SK-N-SH treated with all-trans-retinoic acid at 6 μM for 48 hours (cell line): ENCODE measurements at regions not wholly inside any gene's neighbourhood (a gene's known extent, or its start where the extent isn't known, plus 50 kb on each side); places are given as distances from the start of the nearest gene placed in this dataset.

Source experiments
- ATAC-seq: fragments of 200-7000 bp; cut with Tn5 transposase; 3 replicates; pipeline ENCODE4 v1.9.1; 2020; ENCODE audit warnings: mild to moderate bottlenecking, moderate library complexity
- ARNTL ChIP-seq: fragments of 450-650 bp; formaldehyde crosslinking; IDR thresholded peaks from 2 replicates; pipeline ENCODE4 v1.5.0; 2020; ENCODE audit warnings: low read depth, mild to moderate bottlenecking, moderate library complexity, borderline replicate concordance
- BACH2 ChIP-seq: fragments of 250-450 bp; sonication (Bioruptor Pico); IDR thresholded peaks from 2 replicates; pipeline ENCODE4 v1.9.0; 2021; ENCODE audit warnings: mild to moderate bottlenecking, borderline replicate concordance
- CSDC2 ChIP-seq: fragments of 250-450 bp; sonication (Bioruptor Pico); IDR thresholded peaks from 2 replicates; pipeline ENCODE4 v1.5.0; 2020; ENCODE audit warnings: mild to moderate bottlenecking, moderate library complexity
- ESRRG ChIP-seq: fragments of 250-450 bp; sonication (Bioruptor Pico); IDR thresholded peaks from 2 replicates; pipeline ENCODE4 v1.6.1; 2021; ENCODE audit warnings: mild to moderate bottlenecking
- GLIS3 ChIP-seq: fragments of 250-450 bp; sonication (Bioruptor Pico); IDR thresholded peaks from 2 replicates; pipeline ENCODE4 v1.5.0; 2020; ENCODE audit warnings: mild to moderate bottlenecking, moderate library complexity
- ISL1 ChIP-seq: fragments of 250-450 bp; sonication (Bioruptor Pico); IDR thresholded peaks from 2 replicates; pipeline ENCODE4 v2.1.2; 2022; ENCODE audit warnings: mild to moderate bottlenecking, moderate library complexity
- OSR1 ChIP-seq: fragments of 250-450 bp; sonication (Bioruptor Pico); IDR thresholded peaks from 2 replicates; pipeline ENCODE4 v1.8.0; 2022; ENCODE audit warnings: moderate library complexity, mild to moderate bottlenecking, inconsistent platforms
- PPARA ChIP-seq: fragments of 250-450 bp; sonication (Bioruptor Pico); IDR thresholded peaks from 2 replicates; pipeline ENCODE4 v1.5.0; 2020; ENCODE audit warnings: mild to moderate bottlenecking, borderline replicate concordance
- RARB ChIP-seq: fragments of 250-450 bp; sonication (Bioruptor Pico); IDR thresholded peaks from 2 replicates; pipeline ENCODE4 v1.8.0; 2021; ENCODE audit warnings: mild to moderate bottlenecking, moderate library complexity
- SNAI2 ChIP-seq: fragments of 250-450 bp; sonication (Bioruptor Pico); IDR thresholded peaks from 2 replicates; pipeline ENCODE4 v1.5.0; 2020; ENCODE audit warnings: mild to moderate bottlenecking, moderate library complexity
- TCF4 ChIP-seq: fragments of 250-450 bp; sonication (Bioruptor Pico); IDR thresholded peaks from 2 replicates; pipeline ENCODE4 v1.8.0; 2021; ENCODE audit warnings: mild to moderate bottlenecking, moderate library complexity, borderline replicate concordance
- TOX ChIP-seq: fragments of 250-450 bp; sonication (Bioruptor Pico); IDR thresholded peaks from 2 replicates; pipeline ENCODE4 v1.8.0; 2021; ENCODE audit warnings: mild to moderate bottlenecking, moderate library complexity, borderline replicate concordance
- TSHZ2 ChIP-seq: fragments of 250-450 bp; sonication (Bioruptor Pico); IDR thresholded peaks from 2 replicates; pipeline ENCODE4 v1.5.0; 2020; ENCODE audit warnings: mild to moderate bottlenecking, moderate library complexity
- ZC3H10 ChIP-seq: fragments of 250-450 bp; sonication (Bioruptor Pico); IDR thresholded peaks from 2 replicates; pipeline ENCODE4 v1.5.1; 2021; ENCODE audit warnings: mild to moderate bottlenecking, moderate library complexity
- ZFP3 ChIP-seq: fragments of 250-450 bp; sonication (Bioruptor Pico); IDR thresholded peaks from 2 replicates; pipeline ENCODE4 v1.5.0; 2020; ENCODE audit warnings: mild to moderate bottlenecking, moderate library complexity
- ZNF565 ChIP-seq: fragments of 450-650 bp; formaldehyde crosslinking; conservative IDR thresholded peaks from 2 replicates; pipeline ENCODE4 v1.5.0; 2020; ENCODE audit warnings: low read depth, mild to moderate bottlenecking, moderate library complexity
- ZNF70 ChIP-seq: fragments of 450-650 bp; formaldehyde crosslinking; IDR thresholded peaks from 2 replicates; pipeline ENCODE4 v1.5.0; 2020; ENCODE audit warnings: mild to moderate bottlenecking, moderate library complexity
- ZNF8 ChIP-seq: fragments of 450-650 bp; formaldehyde crosslinking; IDR thresholded peaks from 2 replicates; pipeline ENCODE4 v1.5.0; 2020; ENCODE audit warnings: mild to moderate bottlenecking, moderate library complexity
- TF ChIP-seq, protein P1 (sequence below): fragments of 250-450 bp; sonication (Bioruptor Pico); IDR thresholded peaks from 2 replicates; pipeline ENCODE4 v1.5.1; 2021; ENCODE audit warnings: mild to moderate bottlenecking, moderate library complexity
- TF ChIP-seq, protein P2 (sequence below): fragments of 250-450 bp; sonication (Bioruptor Pico); IDR thresholded peaks from 2 replicates; pipeline ENCODE4 v1.8.0; 2021; ENCODE audit warnings: low read depth, mild to moderate bottlenecking, moderate library complexity, borderline replicate concordance
- TF ChIP-seq, protein P3 (sequence below): fragments of 250-450 bp; sonication (Bioruptor Pico); IDR thresholded peaks from 2 replicates; pipeline ENCODE4 v1.5.1; 2020; ENCODE audit warnings: low read depth, mild to moderate bottlenecking, moderate library complexity

GRCh38 chr14:86714153-86714552 lies 1184.2 kb downstream of the FLRT2 start (continued):
- TF ChIP-seq TCF4 (CRISPR knock-in tag) = no peak
- no peak for TF ChIP-seq ZNF8 (CRISPR knock-in tag)
- TF ChIP-seq ZFP3 (CRISPR knock-in tag) = no peak

- ATAC-seq = no peak
- TF ChIP-seq RARB (CRISPR knock-in tag) (no peak), ZNF70 (CRISPR knock-in tag) (no peak), TCF4 (CRISPR knock-in tag) (no peak), TSHZ2 (no peak), ESRRG (no peak), ZNF8 (CRISPR knock-in tag) (no peak), ARNTL (CRISPR knock-in tag) (no peak), ZFP3 (CRISPR knock-in tag) (no peak), GLIS3 (CRISPR knock-in tag) (no peak)
- TF ChIP-seq, protein P1, sequence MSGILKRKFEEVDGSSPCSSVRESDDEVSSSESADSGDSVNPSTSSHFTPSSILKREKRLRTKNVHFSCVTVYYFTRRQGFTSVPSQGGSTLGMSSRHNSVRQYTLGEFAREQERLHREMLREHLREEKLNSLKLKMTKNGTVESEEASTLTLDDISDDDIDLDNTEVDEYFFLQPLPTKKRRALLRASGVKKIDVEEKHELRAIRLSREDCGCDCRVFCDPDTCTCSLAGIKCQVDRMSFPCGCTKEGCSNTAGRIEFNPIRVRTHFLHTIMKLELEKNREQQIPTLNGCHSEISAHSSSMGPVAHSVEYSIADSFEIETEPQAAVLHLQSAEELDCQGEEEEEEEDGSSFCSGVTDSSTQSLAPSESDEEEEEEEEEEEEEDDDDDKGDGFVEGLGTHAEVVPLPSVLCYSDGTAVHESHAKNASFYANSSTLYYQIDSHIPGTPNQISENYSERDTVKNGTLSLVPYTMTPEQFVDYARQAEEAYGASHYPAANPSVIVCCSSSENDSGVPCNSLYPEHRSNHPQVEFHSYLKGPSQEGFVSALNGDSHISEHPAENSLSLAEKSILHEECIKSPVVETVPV (CRISPR knock-in tag) = no peak
- TF ChIP-seq, protein P2, sequence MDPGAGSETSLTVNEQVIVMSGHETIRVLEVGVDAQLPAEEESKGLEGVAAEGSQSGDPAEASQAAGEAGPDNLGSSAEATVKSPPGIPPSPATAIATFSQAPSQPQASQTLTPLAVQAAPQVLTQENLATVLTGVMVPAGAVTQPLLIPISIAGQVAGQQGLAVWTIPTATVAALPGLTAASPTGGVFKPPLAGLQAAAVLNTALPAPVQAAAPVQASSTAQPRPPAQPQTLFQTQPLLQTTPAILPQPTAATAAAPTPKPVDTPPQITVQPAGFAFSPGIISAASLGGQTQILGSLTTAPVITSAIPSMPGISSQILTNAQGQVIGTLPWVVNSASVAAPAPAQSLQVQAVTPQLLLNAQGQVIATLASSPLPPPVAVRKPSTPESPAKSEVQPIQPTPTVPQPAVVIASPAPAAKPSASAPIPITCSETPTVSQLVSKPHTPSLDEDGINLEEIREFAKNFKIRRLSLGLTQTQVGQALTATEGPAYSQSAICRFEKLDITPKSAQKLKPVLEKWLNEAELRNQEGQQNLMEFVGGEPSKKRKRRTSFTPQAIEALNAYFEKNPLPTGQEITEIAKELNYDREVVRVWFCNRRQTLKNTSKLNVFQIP (CRISPR knock-in tag) = no peak
Observed at GRCh38 chr14:86712727-86713126, 1182.8 kb downstream of the FLRT2 start.

GRCh38 chr14:86712176-86712575 lies 1182.2 kb downstream of the FLRT2 start:
- ATAC-seq = no peak
- TF ChIP-seq TOX = no peak
- TF ChIP-seq SNAI2 (CRISPR knock-in tag) = no peak
- TF ChIP-seq, protein P3, sequence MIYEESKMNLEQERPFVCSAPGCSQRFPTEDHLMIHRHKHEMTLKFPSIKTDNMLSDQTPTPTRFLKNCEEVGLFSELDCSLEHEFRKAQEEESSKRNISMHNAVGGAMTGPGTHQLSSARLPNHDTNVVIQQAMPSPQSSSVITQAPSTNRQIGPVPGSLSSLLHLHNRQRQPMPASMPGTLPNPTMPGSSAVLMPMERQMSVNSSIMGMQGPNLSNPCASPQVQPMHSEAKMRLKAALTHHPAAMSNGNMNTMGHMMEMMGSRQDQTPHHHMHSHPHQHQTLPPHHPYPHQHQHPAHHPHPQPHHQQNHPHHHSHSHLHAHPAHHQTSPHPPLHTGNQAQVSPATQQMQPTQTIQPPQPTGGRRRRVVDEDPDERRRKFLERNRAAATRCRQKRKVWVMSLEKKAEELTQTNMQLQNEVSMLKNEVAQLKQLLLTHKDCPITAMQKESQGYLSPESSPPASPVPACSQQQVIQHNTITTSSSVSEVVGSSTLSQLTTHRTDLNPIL (CRISPR knock-in tag) = no peak
- no peak for TF ChIP-seq ZNF8 (CRISPR knock-in tag)
- TF ChIP-seq TCF4 (CRISPR knock-in tag) = no peak
- no peak for TF ChIP-seq ZNF70 (CRISPR knock-in tag)
- TF ChIP-seq RARB (CRISPR knock-in tag) = no peak
- TF ChIP-seq OSR1 = no peak
- TF ChIP-seq ESRRG = no peak
- no peak for TF ChIP-seq ISL1 (CRISPR knock-in tag)

DNA sequence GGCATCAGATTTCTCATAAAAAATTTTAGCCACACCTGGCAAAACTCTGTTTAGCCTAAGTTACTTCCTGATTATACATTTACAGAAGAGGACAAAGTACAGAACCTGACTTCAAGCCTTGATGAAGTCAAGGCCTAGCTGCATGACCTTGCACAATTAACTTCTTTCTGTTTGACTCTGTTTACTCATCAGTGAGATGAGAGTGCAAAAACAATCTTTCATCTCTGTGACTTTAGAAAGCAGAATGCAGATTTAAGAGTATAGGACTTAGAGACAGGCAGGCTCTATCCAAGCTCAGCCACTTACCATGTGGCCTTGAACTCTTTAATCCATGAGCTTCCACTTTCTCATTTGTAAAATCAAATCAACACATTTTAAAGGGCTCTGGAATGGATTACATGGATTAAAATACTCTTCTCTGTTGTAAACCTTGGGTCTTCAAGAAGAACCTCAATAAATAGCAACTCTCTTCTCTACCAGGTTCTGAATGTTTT lies 1178.9 kb downstream of the FLRT2 start:
- no peak for ATAC-seq
- TF ChIP-seq ZC3H10 (CRISPR knock-in tag) = no peak
- TF ChIP-seq, protein P2 (CRISPR knock-in tag) = no peak
- no peak for TF ChIP-seq RARB (CRISPR knock-in tag)
- no peak for TF ChIP-seq BACH2 (CRISPR knock-in tag)
- TF ChIP-seq ISL1 (CRISPR knock-in tag) = no peak
- no peak for TF ChIP-seq PPARA (CRISPR knock-in tag)
- no peak for TF ChIP-seq CSDC2 (CRISPR knock-in tag)
- no peak for TF ChIP-seq TCF4 (CRISPR knock-in tag)
- TF ChIP-seq ZNF565 (CRISPR knock-in tag) = no peak
- TF ChIP-seq, protein P1 (CRISPR knock-in tag) = no peak
- no peak for TF ChIP-seq TSHZ2
- no peak for TF ChIP-seq ZFP3 (CRISPR knock-in tag)
- TF ChIP-seq ESRRG = no peak
